Adrenal gland (tissue), 5 donors: ENCODE measurements at regions not wholly inside any gene's neighbourhood (a gene's known extent, or its start where the extent isn't known, plus 50 kb on each side); places are given as distances from the start of the nearest gene placed in this dataset.

Experiments used
- POLR2A ChIP-seq, 2 donors: fragments of 450-650 bp; IDR thresholded peaks; one replicate each; pipeline ENCODE4 v1.6.1; 2017; ENCODE audit warnings: antibody characterized with exemption in 2 of 2, mild to moderate bottlenecking in 2 of 2, moderate library complexity in 1 of 2
- TF ChIP-seq, protein P1 (sequence below), 6 experiments: fragments of 450-650 bp in 4 of 6; fragments of 200-600 bp in 2 of 6; sonication (generic) in 1 of 6; IDR thresholded peaks; 1 replicate in 5 of 6; 2 replicates in 1 of 6; pipeline versions ENCODE4 v1.5.1 to v1.8.0; 2016 to 2021; ENCODE audit warnings: antibody characterized with exemption in 6 of 6, mild to moderate bottlenecking in 2 of 6, moderate library complexity in 1 of 6
- donor health status: DM: no; HTN: no; CAD: no.

DNA sequence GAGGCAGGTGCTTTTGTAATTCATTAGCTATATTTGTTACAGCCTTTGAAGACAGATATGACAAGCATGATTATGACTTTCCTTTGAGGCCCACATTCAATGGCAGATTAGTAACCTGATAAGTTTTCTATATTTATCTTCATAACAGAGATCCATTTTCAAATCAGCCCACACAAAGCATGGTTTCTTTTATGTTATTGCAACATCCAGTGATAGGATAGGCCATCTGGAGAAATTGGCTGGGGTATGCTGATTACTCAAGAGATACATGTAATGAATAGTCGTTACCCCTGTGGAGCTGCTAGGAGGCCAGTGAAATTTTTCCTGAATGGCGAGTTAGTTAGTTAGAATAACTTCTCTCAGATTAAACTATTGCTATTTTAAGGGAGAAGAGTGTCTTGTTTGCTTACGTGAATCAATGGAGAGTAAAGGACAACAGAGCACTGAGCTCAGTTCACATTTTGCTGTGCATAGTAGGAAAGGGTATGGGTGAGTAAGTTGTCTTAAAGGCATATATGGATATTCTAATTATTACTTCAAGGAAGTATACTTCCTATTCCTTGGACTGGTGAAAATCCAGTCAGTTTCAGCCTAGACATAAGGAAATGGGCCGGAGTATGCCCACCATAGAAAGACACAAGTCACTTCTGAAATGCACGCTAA is 79.2 kb upstream of the DKK2 start:
- TF ChIP-seq POLR2A (IDR thresholded peaks at IDR 0.05): no peak
- TF ChIP-seq, protein P1, sequence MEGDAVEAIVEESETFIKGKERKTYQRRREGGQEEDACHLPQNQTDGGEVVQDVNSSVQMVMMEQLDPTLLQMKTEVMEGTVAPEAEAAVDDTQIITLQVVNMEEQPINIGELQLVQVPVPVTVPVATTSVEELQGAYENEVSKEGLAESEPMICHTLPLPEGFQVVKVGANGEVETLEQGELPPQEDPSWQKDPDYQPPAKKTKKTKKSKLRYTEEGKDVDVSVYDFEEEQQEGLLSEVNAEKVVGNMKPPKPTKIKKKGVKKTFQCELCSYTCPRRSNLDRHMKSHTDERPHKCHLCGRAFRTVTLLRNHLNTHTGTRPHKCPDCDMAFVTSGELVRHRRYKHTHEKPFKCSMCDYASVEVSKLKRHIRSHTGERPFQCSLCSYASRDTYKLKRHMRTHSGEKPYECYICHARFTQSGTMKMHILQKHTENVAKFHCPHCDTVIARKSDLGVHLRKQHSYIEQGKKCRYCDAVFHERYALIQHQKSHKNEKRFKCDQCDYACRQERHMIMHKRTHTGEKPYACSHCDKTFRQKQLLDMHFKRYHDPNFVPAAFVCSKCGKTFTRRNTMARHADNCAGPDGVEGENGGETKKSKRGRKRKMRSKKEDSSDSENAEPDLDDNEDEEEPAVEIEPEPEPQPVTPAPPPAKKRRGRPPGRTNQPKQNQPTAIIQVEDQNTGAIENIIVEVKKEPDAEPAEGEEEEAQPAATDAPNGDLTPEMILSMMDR (IDR thresholded peaks at IDR 0.05): no peak
